ENCODE measurements at regions not wholly inside any gene's neighbourhood (a gene's known extent, or its start where the extent isn't known, plus 50 kb on each side); places are given as distances from the start of the nearest gene placed in this dataset.

DNA sequence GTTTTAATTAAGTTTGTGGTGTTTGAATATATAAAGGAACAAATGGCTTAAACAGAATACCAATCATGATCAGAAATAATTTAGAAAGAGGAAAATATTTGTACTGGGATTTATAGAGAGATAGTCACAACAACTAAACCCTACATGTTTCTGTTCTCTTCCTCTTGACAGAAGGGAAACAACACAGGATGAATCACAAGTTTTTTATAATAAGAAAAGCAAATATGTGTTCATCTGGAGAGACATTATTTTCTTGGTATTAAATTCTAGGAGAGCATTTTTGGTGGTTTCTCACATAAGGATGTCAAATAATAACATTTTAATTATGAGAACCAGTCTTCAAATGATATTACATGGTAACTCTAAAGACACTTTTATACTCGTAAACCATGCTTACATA lies 232.9 kb upstream of the PKP2 start:
- no peak for TF ChIP-seq NFRKB (IDR thresholded peaks at IDR 0.05)
- no peak for TF ChIP-seq SP1 (IDR thresholded peaks at IDR 0.05)
- TF ChIP-seq, protein P1, sequence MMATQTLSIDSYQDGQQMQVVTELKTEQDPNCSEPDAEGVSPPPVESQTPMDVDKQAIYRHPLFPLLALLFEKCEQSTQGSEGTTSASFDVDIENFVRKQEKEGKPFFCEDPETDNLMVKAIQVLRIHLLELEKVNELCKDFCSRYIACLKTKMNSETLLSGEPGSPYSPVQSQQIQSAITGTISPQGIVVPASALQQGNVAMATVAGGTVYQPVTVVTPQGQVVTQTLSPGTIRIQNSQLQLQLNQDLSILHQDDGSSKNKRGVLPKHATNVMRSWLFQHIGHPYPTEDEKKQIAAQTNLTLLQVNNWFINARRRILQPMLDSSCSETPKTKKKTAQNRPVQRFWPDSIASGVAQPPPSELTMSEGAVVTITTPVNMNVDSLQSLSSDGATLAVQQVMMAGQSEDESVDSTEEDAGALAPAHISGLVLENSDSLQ (IDR thresholded peaks at IDR 0.05), result no peak
- no peak for TF ChIP-seq FOXA1 (IDR thresholded peaks at IDR 0.05)
- no peak for TF ChIP-seq ARNT (IDR thresholded peaks at IDR 0.05)
- no peak for TF ChIP-seq SUZ12 (IDR thresholded peaks at IDR 0.05)
- TF ChIP-seq ZNF384 (IDR thresholded peaks at IDR 0.05), result no peak
- no peak for TF ChIP-seq LEF1 (IDR thresholded peaks at IDR 0.05; ENCODE audit: borderline replicate concordance)
- TF ChIP-seq FOXM1 (IDR thresholded peaks at IDR 0.05; ENCODE audit: borderline replicate concordance), result no peak
- no peak for TF ChIP-seq TARDBP (IDR thresholded peaks at IDR 0.05)
- TF ChIP-seq FOXK2 (IDR thresholded peaks at IDR 0.05), result no peak
- TF ChIP-seq CTBP1 (IDR thresholded peaks at IDR 0.05; ENCODE audit: borderline replicate concordance), result no peak
- no peak for TF ChIP-seq BHLHE40 (IDR thresholded peaks at IDR 0.05; ENCODE audit: borderline replicate concordance)
